SH-SY5Y (cell line): ENCODE measurements at regions not wholly inside any gene's neighbourhood (a gene's known extent, or its start where the extent isn't known, plus 50 kb on each side); places are given as distances from the start of the nearest gene placed in this dataset.

Experiments used
- GATA2 ChIP-seq: IDR thresholded peaks from 2 replicates; pipeline ENCODE4 v1.6.1; 2011; ENCODE audit warnings: mild to moderate bottlenecking, low read depth, low read length
- GATA3 ChIP-seq: IDR thresholded peaks from 2 replicates; pipeline ENCODE4 v1.6.1; 2011; ENCODE audit warnings: low read depth, mild to moderate bottlenecking, low read length, moderate library complexity

DNA sequence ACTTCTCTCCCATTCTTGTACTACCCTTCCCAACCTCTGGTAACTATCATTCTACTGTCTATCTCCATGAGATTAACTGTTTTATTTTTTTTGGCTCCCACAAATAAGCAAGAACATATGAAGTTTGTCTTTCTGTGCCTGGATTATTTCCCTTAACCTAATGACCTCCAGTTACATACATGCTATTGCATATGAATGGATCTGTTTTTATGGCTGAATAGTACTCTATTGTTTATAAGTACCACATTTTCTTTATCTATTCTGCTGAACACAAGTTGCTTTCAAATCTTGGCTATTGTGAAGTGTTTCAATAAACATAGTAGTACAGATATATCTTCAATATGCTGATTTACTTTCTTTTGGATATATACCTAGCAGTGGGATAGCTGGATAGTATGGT is 376.6 kb upstream of the KCND2 start:
- TF ChIP-seq GATA2 (no peak), GATA3 (no peak)
